Gastroesophageal sphincter (tissue), 3 donors: ENCODE measurements at regions not wholly inside any gene's neighbourhood (a gene's known extent, or its start where the extent isn't known, plus 50 kb on each side); places are given as distances from the start of the nearest gene placed in this dataset.

Experiments
- CTCF ChIP-seq, 4 experiments: fragments of 200-600 bp in 2 of 4; fragments of 450-650 bp in 2 of 4; sonication (generic) in 1 of 4; IDR thresholded peaks; one replicate each; pipeline ENCODE4 v1.5.1; 2017 to 2019; ENCODE audit warnings: antibody characterized with exemption in 4 of 4, mild to moderate bottlenecking in 2 of 4, moderate library complexity in 2 of 4
- EP300 ChIP-seq: sonication (generic); formaldehyde crosslinking; IDR thresholded peaks from one replicate; pipeline ENCODE4 v1.6.1; 2017; ENCODE audit warnings: antibody characterized with exemption, mild to moderate bottlenecking
- POLR2A ChIP-seq, 2 donors: fragments of 450-650 bp; IDR thresholded peaks; one replicate each; pipeline ENCODE4 v1.6.1; 2017; ENCODE audit warnings: antibody characterized with exemption in 2 of 2, mild to moderate bottlenecking in 2 of 2, moderate library complexity in 1 of 2
- POLR2AphosphoS5 ChIP-seq: sonication (generic); formaldehyde crosslinking; IDR thresholded peaks from one replicate; pipeline ENCODE4 v1.6.1; 2017; ENCODE audit warnings: antibody characterized with exemption

- TF ChIP-seq POLR2A (IDR thresholded peaks at IDR 0.05): no peak
- TF ChIP-seq CTCF (IDR thresholded peaks at IDR 0.05): no peak
- no peak for TF ChIP-seq EP300
- TF ChIP-seq POLR2AphosphoS5: no peak
Measured at GRCh38 chr20:57805747-57806146, 95.9 kb upstream of the PMEPA1 start.
